GM12892 (cell line): ENCODE measurements at regions not wholly inside any gene's neighbourhood (a gene's known extent, or its start where the extent isn't known, plus 50 kb on each side); places are given as distances from the start of the nearest gene placed in this dataset.

Experiments used
- POLR2A ChIP-seq: IDR thresholded peaks from 2 replicates; pipeline ENCODE4 v1.6.1; 2011; ENCODE audit warnings: low read depth, low read length, control low read depth
- POLR2AphosphoS5 ChIP-seq: IDR thresholded peaks from 2 replicates; pipeline ENCODE4 v1.6.1; 2011; ENCODE audit warnings: low read depth, low read length, control low read depth
- TAF1 ChIP-seq: IDR thresholded peaks from 2 replicates; pipeline ENCODE4 v1.6.1; 2011; ENCODE audit warnings: low read depth, mild to moderate bottlenecking, control low read depth, low read length, borderline replicate concordance

DNA sequence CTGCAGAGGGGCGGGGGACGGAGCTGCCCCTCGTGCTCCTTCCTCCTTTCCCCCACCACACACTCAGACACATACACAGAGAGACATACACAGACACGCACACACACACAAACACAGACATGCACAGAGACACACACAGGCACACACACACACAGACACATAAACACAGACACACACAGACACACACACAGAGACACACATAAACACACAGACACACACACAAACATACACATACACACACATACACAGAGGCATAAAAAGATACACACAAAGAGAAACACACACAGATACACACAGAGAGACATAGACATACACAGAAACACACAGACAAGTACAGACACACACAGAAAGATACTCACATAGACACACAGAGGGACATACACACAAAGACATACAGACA, 136.0 kb downstream of the UQCRFS1 start:
- no peak for TF ChIP-seq POLR2AphosphoS5
- TF ChIP-seq TAF1: no peak
- no peak for TF ChIP-seq POLR2A
